GM12864 (cell line): ENCODE measurements at regions not wholly inside any gene's neighbourhood (a gene's known extent, or its start where the extent isn't known, plus 50 kb on each side); places are given as distances from the start of the nearest gene placed in this dataset.

ENCODE experiments used
- DNase-seq: peaks from one replicate; pipeline ENCODE4 v3.0.0-alpha.2; 2011; ENCODE audit warnings: low read depth
- H3K4me3 ChIP-seq: 2 replicates; pipeline ENCODE4 v1.5.1; 2011; ENCODE audit warnings: mild to moderate bottlenecking, low read depth, low read length, control low read depth
- CTCF ChIP-seq: IDR thresholded peaks from 2 replicates; pipeline ENCODE4 v1.5.1; 2011; ENCODE audit warnings: low read depth, mild to moderate bottlenecking, moderate library complexity, low read length, control low read depth, inconsistent platforms; ENCODE audit errors: missing control alignments

DNA sequence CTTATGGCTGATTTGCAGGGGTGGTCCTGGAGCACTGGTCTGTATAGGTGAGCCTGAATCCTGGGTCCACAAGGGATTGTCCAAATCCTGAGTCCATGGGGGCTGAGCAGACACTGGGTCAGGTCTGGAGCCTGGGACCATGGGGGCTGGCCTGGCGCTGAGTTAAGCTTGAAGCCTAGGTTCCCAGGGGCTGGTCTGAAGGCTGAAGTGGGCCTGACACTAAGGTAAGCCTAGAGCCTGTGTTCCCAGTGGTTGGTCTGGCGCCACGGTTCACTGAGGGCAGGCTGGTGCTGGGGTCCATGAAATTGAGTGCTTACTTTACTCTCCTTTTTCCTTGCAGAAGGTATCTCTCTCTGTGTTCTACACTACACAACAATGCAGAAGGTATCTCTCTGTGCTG lies 155.8 kb downstream of the RBM46 start:
- TF ChIP-seq CTCF = no peak
- H3K4me3 ChIP-seq = no peak overlapping the region
- DNase-seq = no peak

GRCh38 chr4:154939851-154940250 lies 158.8 kb downstream of the RBM46 start:
- no peak for TF ChIP-seq CTCF
- no peak for DNase-seq
- H3K4me3 ChIP-seq = no peak overlapping the region

DNA sequence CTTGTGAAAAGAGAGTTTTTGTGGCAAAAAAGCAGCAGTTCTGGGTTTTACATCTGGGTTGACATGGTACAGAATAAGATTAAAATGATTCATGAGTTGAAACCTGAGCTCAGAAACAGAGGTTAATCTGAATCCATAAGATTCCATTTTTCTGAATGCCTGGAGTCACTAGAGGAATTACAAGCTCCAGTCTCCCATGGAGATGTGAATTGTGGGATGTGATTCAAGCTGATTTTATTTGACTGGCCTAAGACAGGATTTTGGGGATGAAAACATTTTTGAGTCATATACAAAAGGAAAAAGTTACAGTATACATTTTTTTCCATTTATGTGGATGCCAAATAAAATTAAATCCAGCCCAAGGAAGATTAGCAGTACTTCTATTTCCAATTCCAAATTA lies 161.1 kb downstream of the RBM46 start:
- no peak for TF ChIP-seq CTCF
- DNase-seq = no peak
- H3K4me3 ChIP-seq = no peak overlapping the region

DNA sequence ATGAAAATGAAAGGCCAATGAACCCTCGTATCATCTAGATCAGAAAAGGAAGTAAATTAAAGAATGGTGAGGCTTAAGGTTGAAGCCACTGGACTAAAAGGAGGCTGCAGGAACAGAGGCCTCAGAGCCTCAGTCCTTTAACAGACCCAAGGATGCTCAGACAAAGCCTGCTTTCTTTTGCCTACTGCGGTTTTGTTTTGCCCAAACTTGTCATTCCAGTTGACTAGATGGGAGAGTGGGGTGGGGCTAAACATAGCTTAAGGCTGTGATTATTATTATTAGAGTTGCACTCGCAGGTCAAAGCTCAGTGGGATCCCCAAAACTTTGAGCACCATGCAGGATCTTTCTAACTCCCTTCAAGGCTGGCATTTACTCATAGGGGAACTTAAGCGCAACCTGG lies 163.9 kb downstream of the RBM46 start:
- no peak overlapping the region for H3K4me3 ChIP-seq
- DNase-seq = no peak
- no peak for TF ChIP-seq CTCF

- no peak overlapping the region for H3K4me3 ChIP-seq
- no peak for TF ChIP-seq CTCF
- DNase-seq = no peak
Observed at GRCh38 chr4:154946113-154946512, 165.0 kb downstream of the RBM46 start.

GRCh38 chr4:154953691-154954090 lies 172.6 kb downstream of the RBM46 start:
- H3K4me3 ChIP-seq = no peak overlapping the region
- no peak for TF ChIP-seq CTCF
- DNase-seq = no peak

DNA sequence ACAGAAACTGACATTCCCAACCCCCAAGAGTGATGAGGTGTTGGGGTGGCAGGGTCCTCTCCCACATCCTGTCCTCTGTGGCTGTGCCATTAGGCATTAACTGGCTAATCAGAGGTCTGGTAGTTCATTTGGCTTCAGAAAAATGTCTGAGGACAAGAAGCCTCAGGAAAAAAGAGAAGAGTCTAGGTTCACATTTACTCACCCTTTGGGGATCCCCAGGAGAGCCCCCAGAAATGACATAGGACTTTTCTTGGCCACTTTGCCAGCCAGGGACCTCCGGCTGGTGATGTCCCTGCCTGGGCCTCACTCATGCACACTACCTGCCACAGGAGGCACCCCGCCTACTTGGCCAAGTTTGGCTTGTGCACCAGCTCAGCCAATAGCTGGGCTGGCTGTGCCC lies 173.0 kb downstream of the RBM46 start:
- no peak for DNase-seq
- no peak for TF ChIP-seq CTCF
- no peak overlapping the region for H3K4me3 ChIP-seq
